PC-3 (cell line): ENCODE measurements at regions not wholly inside any gene's neighbourhood (a gene's known extent, or its start where the extent isn't known, plus 50 kb on each side); places are given as distances from the start of the nearest gene placed in this dataset.

Source experiments
- EZH2 ChIP-seq: fragments of 300-600 bp; sonication (generic); IDR thresholded peaks from one replicate; pipeline ENCODE4 v1.6.1; 2017; ENCODE audit warnings: antibody characterized with exemption, mild to moderate bottlenecking, low read length; ENCODE audit not compliant: unreplicated experiment
- EZH2phosphoT487 ChIP-seq: fragments of 300-600 bp; sonication (generic); IDR thresholded peaks from 2 replicates; pipeline ENCODE4 v1.6.1; 2018; ENCODE audit warnings: mild to moderate bottlenecking, antibody characterized with exemption, low read length, borderline replicate concordance
- TF ChIP-seq, protein P1 (sequence below): fragments of 300-600 bp; sonication (generic); conservative IDR thresholded peaks from 2 replicates; pipeline ENCODE4 v1.5.1; 2017; ENCODE audit warnings: antibody characterized with exemption, low read depth, mild to moderate bottlenecking, low read length

DNA sequence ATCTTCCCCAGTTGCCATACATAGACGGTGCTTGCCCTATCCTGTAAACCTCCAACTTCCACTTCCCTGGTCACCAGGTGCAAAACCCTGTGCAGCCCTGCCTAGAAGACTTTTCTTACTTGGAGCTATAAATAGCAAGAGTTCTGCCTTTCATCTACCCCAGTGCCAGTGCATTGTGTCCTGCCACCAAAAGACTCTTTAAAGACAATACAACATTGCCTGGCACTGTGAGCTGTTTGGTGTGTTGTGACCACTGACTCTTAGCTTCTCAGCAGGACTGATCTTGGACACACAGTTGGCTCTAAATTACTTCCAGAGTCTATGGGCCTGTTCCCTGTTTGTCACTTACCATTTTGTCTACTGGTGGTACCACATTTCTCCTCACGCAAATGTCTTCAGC lies 608.1 kb downstream of the CDH9 start:
- TF ChIP-seq, protein P1, sequence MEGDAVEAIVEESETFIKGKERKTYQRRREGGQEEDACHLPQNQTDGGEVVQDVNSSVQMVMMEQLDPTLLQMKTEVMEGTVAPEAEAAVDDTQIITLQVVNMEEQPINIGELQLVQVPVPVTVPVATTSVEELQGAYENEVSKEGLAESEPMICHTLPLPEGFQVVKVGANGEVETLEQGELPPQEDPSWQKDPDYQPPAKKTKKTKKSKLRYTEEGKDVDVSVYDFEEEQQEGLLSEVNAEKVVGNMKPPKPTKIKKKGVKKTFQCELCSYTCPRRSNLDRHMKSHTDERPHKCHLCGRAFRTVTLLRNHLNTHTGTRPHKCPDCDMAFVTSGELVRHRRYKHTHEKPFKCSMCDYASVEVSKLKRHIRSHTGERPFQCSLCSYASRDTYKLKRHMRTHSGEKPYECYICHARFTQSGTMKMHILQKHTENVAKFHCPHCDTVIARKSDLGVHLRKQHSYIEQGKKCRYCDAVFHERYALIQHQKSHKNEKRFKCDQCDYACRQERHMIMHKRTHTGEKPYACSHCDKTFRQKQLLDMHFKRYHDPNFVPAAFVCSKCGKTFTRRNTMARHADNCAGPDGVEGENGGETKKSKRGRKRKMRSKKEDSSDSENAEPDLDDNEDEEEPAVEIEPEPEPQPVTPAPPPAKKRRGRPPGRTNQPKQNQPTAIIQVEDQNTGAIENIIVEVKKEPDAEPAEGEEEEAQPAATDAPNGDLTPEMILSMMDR = no peak
- TF ChIP-seq EZH2 (no peak), EZH2phosphoT487 (no peak)
